ENCODE measurements at regions not wholly inside any gene's neighbourhood (a gene's known extent, or its start where the extent isn't known, plus 50 kb on each side); places are given as distances from the start of the nearest gene placed in this dataset.

GRCh38 chr10:113426181-113426877, 126.5 kb upstream of the HABP2 start:
- no peak for DNase-seq (ENCODE audit: extremely low read depth in 1 of 11, low read depth in 9 of 11, low spot score in 4 of 11)

DNA sequence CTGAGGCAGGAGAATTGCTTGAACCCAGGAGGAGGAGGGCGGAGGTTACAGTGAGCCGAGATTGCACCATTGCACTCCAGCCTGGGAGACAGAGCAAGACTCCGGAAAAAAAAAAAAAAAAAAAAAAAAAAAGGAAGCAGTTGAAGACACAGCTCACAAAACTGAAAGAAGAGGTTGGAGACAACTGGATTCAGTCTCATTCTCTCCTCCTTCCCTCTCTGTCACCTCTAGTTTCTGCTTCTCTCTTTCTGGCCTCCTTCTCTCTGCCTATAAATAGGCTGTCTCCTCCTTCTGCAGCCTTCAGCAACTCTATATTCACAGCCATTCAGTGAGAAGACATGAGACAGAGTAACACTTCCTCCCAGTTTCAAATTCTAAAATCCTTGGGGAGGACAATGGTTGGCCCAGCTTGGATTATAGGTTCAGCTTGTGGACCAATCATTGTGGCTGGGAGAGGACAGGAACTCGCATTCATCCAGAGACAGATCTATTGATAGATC, 125.6 kb upstream of the HABP2 start:
- DNase-seq (ENCODE audit: extremely low read depth in 1 of 11, low read depth in 9 of 11, low spot score in 4 of 11): no peak

- DNase-seq (ENCODE audit: extremely low read depth in 1 of 11, low read depth in 9 of 11, low spot score in 4 of 11): no peak
These were observed 124.9 kb upstream of the HABP2 start for GRCh38 chr10:113427811-113428558.

- DNase-seq (ENCODE audit: extremely low read depth in 1 of 11, low read depth in 9 of 11, low spot score in 4 of 11): no peak
These were observed 122.0 kb upstream of the HABP2 start for GRCh38 chr10:113430634-113431397.

DNA sequence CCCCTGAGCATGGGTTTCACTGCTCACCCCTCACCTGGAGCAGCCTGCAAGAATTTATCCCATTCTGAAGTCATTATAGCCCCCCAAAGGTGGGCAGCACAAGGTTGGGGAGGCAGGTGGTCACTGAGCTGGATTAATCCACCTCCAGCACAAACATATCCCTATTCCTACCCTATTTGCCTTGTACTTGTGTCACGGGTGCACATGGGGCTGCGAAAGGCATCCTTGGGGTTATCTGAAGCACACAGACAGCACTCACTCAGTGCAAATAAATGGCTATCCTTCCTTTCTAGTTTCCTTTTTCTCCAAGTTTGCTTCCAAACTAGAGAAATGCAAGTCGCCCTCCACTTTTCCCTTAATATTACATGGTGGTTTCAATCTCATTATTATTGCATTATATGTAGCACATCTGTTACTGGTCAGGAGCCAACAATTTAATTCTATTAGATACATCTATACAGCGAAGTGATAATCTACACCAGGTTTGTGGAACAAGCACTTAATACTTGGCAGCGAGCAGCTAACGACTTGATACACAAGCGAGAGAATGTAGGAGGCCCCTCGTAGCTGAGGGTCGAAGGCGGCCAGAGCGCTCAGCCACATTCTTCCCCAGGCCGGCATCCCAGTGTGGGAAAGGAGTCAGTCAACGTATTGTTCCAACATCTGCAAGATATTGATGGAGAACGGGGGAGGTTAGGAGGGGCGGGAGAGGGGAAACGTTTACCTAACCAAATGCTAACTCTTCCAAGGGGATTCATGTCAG, 121.3 kb upstream of the HABP2 start:
- no peak for DNase-seq (ENCODE audit: extremely low read depth in 1 of 11, low read depth in 9 of 11, low spot score in 4 of 11)

GRCh38 chr10:113433711-113434110, 119.1 kb upstream of the HABP2 start:
- DNase-seq (ENCODE audit: extremely low read depth in 1 of 11, low read depth in 9 of 11, low spot score in 4 of 11): no peak

DNA sequence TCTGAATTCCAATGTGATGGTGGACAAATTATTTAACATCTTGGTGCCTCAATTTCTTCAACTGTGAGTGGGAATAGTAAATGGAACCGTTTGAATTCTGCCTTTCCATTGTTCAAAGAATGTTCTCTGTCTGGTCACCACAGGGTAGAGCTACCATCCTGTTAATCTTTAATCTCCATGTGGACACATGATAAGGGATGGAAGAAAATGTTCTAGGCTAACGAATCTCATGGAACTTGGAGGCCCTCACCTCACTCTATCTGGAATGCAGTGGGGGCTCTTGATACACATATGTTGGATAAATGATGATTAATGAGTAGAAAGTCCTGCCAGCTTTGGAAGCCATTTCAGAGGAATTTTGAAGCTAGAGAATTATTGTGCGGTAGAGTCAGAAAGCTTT, 118.5 kb upstream of the HABP2 start:
- no peak for DNase-seq (ENCODE audit: extremely low read depth in 1 of 11, low read depth in 9 of 11, low spot score in 4 of 11)

- no peak for DNase-seq (ENCODE audit: extremely low read depth in 1 of 11, low read depth in 9 of 11, low spot score in 4 of 11)
These were observed 117.9 kb upstream of the HABP2 start for GRCh38 chr10:113434950-113435349.

- no peak for DNase-seq (ENCODE audit: extremely low read depth in 1 of 11, low read depth in 9 of 11, low spot score in 4 of 11)
These were observed 117.0 kb upstream of the HABP2 start for GRCh38 chr10:113435881-113436280.

DNA sequence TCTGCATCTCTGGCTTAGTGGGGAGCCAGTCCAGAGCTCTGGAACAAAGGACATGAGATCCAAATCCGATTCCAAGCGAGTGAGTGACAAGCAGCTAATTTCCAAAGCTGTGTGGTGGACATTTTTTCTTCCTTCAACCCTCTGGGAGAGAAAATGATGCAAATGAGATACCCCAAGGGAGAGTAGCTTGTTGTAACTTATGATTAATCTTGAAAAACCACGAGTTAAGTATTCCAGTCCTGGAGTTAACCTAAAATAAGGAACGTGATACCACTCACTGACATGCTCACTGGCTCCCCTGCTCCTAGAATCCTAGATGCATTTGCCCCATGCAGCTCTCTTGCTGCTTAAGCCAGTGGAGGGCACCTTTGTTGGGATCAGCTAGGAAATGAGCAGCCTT, 116.0 kb upstream of the HABP2 start:
- no peak for DNase-seq (ENCODE audit: extremely low read depth in 1 of 11, low read depth in 9 of 11, low spot score in 4 of 11)

DNA sequence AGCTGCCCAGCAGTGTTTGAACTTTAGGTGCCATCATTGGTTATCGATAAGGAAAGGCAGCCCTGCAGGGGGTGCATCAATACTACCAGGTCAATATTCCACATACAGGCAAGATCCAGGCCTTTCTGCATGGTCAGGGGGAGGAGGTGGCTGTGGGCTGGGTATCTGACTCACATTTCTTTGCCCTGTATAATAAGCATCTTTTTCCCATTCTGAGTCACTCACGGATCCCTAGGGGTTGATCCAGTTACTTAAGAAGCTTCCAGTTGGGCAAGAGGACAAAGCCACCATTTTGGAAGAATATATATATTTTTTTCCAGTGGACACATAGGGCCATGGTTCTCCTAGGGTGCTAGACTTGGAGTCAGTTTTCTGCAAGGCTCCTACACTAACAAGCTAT, 114.2 kb upstream of the HABP2 start:
- DNase-seq (ENCODE audit: extremely low read depth in 1 of 11, low read depth in 9 of 11, low spot score in 4 of 11): no peak

GRCh38 chr10:113441220-113441619, 111.6 kb upstream of the HABP2 start:
- no peak for DNase-seq (ENCODE audit: extremely low read depth in 1 of 11, low read depth in 9 of 11, low spot score in 4 of 11)

DNA sequence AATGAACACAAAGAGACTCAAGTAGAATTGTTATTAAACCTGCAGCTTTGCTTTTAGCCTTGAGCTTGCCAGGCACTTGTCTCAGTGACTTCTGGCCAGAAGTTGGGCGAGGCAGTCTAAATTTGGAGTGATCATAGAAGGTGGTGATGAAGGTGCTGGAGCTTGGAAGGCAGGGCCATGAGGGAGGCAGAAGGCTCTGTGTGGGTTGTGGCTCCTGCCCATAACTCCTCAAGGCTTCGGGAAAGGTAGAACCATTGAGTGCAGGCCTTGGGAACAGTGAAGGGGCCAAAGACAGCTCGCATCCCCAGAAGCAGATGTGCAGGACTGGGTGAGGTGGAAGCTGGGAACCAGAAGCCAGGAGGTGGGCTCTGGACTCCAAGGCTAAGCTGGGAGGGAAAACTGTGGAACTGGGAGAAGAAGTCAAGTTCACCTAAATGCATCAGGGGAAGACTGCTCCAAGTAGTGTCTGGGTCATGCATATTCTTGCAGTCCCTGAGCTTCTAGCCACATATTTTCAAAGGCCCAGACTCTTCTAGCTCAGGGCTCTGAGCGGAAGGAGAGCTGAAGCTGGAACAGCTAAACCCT, 111.1 kb upstream of the HABP2 start:
- DNase-seq (ENCODE audit: extremely low read depth in 1 of 11, low read depth in 9 of 11, low spot score in 4 of 11): no peak

GRCh38 chr10:113442336-113442735, 110.5 kb upstream of the HABP2 start:
- no peak for DNase-seq (ENCODE audit: extremely low read depth in 1 of 11, low read depth in 9 of 11, low spot score in 4 of 11)

GRCh38 chr10:113443141-113443925, 109.5 kb upstream of the HABP2 start:
- no peak for DNase-seq (ENCODE audit: extremely low read depth in 1 of 11, low read depth in 9 of 11, low spot score in 4 of 11)

DNA sequence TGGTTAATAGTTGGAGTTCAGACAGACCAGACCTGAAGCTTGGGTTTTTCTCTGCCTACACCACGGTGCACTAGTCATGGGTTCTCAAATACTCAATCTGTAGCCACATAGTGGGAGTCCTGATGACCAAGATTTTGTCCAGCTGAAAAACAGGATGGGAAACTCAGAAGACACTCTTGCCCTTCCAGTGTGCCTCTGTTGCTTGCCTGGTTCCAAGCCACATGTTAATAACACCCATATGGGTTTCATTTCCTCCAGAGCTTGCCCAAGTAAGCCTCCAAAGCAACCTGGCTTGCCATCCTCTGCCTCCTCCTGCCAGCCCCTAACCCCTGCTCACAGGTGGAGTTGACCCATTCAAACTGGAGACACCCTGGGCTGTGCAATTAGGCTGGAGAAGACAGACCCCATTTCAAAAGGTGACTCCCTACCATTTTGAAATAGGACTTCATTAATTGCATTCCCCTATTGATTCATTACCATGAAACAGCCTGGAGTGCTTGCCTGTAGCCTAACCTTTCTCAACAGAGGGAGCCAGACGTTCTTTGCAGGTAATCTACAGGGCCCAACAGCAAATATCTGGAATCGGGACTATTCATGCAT, 108.0 kb upstream of the HABP2 start:
- no peak for DNase-seq (ENCODE audit: extremely low read depth in 1 of 11, low read depth in 9 of 11, low spot score in 4 of 11)

- no peak for DNase-seq (ENCODE audit: extremely low read depth in 1 of 11, low read depth in 9 of 11, low spot score in 4 of 11)
These were observed 107.1 kb upstream of the HABP2 start for GRCh38 chr10:113445736-113446135.

- no peak for DNase-seq (ENCODE audit: extremely low read depth in 1 of 11, low read depth in 9 of 11, low spot score in 4 of 11)
These were observed 106.1 kb upstream of the HABP2 start for GRCh38 chr10:113446739-113447138.
